HG03457 (cell line): ENCODE measurements at regions not wholly inside any gene's neighbourhood (a gene's known extent, or its start where the extent isn't known, plus 50 kb on each side); places are given as distances from the start of the nearest gene placed in this dataset.

Experiments
- ATAC-seq: cut with Tn5 transposase; IDR thresholded peaks from one replicate; pipeline ENCODE4 v1.9.1; 2021; ENCODE audit warnings: moderate number of reproducible peaks; ENCODE audit not compliant: unreplicated experiment

DNA sequence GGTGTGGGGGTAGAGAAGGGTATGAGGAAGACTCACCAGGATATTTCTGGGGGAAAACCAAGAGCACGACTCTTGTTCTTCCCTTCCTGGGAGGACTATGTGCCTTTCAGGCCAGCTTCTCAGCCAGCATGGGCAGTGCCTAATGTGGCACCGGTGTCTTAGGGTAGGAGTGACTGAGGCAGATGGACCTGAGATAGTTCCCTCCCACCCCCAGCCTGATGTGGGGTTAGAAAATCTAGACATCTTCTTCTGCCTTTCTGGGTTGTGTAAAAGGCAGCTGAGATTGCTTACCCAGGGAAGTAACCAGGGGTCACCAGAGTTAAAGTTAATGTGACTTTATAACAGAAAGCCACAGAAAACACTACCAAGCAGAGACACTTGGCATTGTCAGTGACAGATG, 127.3 kb downstream of the TMA16 start:
- no peak for ATAC-seq

- no peak for ATAC-seq
Observed at GRCh38 chr4:163622379-163623035, 128.0 kb downstream of the TMA16 start.

GRCh38 chr4:163623787-163624186, 129.3 kb downstream of the TMA16 start:
- no peak for ATAC-seq

GRCh38 chr4:163624727-163625126, 130.2 kb downstream of the TMA16 start:
- ATAC-seq = no peak

- no peak for ATAC-seq
Observed at GRCh38 chr4:163631288-163631687, 136.8 kb downstream of the TMA16 start.

- ATAC-seq = no peak
Observed at GRCh38 chr4:163638909-163639308, 144.4 kb downstream of the TMA16 start.

DNA sequence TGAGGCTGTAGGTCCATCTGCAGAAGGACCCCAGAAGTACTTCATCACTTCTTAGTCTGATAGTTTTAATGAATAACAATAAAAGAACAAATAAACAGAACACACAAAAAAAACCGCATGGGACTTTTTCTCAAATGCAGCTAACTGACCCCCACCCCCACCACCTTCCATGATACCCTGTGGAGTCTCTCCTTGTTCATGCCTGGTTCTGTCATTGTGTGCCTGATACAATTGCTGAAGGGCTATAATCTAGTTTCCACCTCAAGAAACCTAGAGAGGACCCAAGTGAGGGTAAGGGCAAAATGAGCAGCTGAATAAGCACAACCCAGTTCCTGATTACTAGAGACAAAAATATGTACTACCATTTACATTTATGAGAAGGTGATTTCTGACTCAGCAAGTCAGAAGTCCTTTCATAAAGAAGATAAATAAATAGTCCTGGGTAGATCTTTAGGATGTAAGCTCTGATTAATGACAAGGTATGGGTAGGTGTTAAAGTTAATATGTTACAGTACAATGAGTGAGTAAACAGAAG, 155.1 kb downstream of the TMA16 start:
- no peak for ATAC-seq

DNA sequence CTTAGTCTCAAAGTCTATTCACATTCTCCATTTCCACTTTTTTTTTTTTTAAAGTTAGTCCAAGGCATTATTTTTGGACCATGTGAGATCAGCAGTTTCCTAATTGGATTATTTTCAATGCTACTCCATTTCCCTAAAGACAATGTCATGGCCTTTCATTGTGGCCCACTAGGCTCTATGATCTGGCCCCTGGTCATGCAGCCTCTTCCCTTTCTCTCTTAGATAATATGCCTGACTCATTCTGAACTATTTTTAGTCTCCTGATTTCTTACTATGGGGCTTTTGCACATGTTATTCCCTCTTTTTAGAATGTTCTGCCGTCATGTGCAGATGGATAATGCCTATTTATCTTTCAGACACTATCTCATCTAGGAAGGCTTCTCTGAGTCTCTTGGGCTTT, 157.3 kb downstream of the TMA16 start:
- ATAC-seq = no peak

GRCh38 chr4:163654621-163655020, 160.1 kb downstream of the TMA16 start:
- no peak for ATAC-seq

GRCh38 chr4:163660636-163661035, 166.1 kb downstream of the TMA16 start:
- no peak for ATAC-seq

DNA sequence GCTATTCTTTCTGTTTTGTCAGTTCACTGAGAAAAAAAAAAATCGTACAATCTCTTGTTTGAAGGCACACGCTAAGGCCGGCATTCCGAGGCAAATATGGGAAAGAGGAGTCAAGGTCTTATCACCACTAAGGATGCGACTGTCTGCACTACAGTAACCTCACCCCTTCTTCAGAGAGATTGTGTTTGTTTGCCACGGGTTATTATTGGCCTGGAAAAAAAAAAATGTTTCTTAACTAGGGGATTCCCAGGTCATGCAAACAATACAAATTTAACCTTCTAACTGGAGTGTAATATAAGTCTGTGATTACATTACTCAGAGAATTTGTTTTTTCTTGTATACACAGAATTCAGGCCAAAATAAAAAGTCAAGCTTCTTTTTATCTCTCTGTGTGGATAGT, 168.3 kb downstream of the TMA16 start:
- ATAC-seq = no peak

DNA sequence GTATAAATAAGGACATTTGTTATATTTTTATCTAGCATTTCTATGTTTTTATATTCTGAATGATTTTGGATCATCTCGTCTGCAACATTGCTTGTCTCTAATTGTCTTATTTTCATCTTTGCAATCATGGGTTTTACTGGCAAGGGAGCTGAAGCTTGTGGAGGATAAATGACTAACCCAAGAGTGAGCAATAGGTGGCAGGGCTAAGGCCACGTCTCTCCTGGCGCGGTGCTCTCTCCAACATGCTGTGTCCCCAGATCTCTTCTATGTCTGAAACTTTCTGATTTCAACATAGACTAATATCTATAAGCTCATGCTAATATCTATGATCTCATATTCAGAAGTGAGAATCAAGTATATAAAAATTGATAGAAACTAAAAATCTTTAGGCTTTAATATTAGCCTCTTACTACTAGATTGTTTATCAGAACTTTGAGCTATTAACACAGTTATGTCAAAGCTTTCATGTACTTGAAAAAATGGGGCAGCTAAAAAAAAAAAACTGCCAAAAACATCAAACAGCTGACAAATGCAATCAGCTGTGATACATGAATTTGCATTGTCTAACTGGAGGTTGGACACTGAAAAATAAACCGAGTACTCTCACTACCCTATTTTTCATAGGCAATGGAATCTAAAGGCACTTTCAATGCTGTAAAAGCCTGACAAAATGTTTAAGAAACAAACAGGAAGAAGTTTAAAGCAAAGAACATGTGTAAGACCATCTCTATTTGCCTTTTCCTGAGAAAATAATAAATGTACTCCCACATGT, 169.2 kb downstream of the TMA16 start:
- ATAC-seq = peak; percentile 73

- ATAC-seq = no peak
Observed at GRCh38 chr4:163665101-163665500, 170.6 kb downstream of the TMA16 start.

DNA sequence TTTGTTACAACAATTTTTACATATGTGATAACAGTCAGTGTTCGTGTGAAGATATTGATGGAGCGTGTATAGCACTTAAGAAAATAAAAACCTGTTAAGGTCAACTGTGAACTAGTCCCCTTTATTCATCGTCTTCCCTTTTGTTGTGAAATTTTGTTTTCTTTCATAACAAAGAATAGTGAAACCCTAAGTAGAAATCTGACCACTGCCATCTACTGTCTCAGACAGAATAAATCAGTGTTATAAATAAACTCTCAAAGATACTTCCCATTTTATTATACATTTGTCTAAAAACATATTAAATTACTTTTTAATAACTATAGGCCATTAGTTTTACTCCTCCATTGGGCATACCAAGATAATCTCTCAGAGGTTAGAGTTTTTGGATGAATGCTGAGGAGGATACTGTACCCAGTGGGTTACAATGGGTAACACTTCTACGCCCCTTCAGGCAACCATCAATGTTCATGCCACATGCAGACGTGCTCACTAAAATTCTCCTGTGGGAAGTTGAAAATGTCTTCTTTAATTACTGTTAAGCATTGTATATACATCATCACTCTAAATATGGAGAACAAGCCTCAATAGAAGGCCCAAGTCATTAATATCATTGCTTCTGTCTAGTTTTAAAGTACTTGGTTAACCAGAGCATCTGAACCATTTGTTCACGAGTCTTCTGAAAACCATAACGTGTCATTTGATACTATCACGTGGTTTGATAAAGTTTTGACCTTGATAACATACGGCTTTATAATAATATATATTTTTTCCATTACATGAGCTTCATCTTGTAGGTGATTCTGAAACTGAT, 171.2 kb downstream of the TMA16 start:
- ATAC-seq = peak; percentile 32

DNA sequence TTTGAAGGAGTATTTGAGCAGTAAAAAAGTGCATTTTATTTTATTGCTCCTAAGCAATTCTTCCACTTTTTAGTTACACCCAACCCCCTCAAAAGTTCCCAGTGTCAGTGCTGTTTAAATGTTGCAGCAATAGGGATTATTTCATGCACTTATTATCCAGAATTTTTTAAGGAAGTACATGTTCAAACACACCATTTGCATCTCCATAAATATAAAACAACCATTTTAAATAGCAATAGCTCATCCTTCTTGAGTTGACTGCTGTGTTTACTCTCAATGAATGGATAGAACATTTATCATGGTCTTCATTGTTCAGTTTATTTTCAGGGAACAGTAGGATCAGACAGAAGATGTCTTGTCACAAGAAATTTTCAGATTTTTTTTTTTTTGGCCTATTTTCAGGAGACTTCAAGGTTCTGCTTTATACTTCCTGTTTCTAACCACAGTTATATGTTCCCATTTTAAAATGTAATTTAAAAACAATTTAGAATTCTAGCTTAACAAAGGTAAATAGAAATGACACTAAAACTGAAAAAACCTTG, 171.9 kb downstream of the TMA16 start:
- ATAC-seq = no peak

DNA sequence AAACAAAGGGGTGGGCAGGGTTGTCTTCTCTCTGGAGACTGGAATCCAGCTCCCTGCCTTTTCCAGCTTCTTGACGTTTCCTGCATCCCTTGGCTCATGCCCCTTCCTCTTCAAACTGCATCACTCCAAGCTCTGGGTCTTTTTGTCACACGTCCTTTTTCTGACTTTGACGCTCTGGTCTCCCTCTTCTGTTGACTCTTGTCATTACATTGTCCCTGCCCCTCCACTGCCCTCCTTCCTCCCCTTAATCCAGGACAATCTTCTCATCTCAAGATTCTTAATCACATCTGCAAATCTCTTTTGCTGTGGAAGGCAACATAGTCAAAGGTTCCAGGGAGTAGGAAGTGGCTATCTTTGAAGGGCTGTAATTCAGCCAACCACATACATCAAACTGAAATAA, 178.3 kb downstream of the TMA16 start:
- ATAC-seq = no peak

DNA sequence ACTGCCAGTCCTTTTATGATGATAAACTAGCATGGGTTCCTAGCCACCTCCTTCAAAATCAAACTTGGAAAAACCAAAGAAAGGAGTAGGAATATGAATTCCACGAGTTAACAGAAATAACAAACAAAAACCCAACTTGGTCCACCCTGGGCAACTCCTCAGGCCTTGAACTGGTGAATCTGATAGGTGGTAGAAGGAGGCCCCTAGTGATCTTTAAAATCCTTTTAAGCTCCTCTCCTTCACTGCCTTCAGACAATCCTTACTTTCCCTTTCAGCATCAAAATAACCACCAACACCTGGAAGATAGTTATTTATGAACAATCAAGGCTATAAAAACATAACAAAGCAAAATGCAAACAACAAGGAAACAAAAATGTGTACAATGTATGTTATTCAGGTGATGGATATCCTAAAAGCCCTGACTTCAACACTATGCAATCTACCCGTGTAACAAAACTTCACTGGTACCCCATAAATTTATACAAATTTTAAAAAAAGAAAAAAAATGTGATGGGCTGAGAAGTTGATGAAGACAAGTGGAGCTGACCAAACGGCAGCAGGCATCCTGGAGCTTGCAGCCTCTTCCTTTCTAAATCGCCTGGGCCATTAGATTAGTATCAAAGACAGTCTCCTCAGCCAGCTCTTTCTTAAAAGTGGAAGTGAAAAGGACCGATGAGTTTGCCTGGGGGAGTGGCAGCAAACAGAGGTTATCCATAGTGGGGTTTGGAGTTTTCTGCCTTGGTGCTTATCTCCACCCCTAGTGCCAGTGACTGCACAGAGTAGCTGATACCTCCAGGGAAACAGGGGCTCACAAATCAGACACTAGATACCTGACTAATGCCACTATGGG, 179.6 kb downstream of the TMA16 start:
- no peak for ATAC-seq

DNA sequence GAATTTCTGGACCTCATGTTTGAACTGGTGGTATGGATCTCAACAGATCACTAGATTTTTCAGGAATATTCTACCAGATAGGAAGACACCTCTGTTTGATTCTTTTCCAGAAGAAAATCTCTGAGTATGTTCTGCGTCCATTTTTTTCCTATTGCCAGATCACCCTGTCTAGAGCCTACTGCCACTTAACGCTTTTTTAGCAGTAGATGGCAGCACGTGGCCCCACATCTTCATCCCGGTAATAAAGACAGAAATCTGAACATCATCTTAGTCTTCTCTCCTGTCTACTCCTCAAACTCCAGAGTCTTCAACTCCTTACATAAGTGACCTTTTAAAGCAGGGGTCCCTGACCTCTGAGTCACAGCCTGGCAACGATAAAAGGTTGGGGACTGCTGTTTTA, 184.7 kb downstream of the TMA16 start:
- no peak for ATAC-seq

DNA sequence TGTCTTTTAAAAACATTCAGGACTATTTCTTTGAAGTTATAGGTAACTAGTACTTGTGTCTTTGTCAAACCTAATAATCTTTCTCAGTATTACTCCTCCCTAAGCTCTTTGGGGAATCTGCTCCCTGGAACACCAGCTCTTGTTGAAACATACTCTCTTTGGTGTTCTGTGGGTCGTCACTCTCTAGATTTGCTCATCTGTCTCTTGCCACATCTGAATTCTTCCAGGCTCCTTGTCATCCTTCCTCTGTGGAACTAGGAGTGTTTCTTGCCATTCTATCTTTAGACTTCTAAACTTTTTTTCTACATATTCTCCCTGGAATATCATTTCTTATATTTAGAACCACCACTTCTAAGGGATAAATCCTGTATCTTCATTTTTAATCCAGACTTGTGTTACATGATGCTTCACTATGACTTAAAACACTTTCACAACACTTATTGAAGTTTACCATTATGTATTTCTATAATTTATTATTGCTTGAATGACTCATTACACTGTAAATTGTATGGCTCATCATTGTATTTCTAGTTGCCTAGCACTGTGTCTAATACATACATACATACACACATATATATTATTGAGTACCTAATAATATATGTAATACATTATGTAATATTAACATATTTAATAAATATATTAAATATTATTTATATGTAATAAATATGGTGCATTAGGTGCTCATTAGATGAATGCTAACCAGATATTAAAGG, 186.1 kb downstream of the TMA16 start:
- no peak for ATAC-seq
